PC-3 (cell line): ENCODE measurements at regions not wholly inside any gene's neighbourhood (a gene's known extent, or its start where the extent isn't known, plus 50 kb on each side); places are given as distances from the start of the nearest gene placed in this dataset.

Experiments
- EZH2phosphoT487 ChIP-seq: fragments of 300-600 bp; sonication (generic); IDR thresholded peaks from 2 replicates; pipeline ENCODE4 v1.6.1; 2018; ENCODE audit warnings: mild to moderate bottlenecking, antibody characterized with exemption, low read length, borderline replicate concordance
- TF ChIP-seq, protein P1 (sequence below): fragments of 300-600 bp; sonication (generic); conservative IDR thresholded peaks from 2 replicates; pipeline ENCODE4 v1.5.1; 2017; ENCODE audit warnings: antibody characterized with exemption, low read depth, mild to moderate bottlenecking, low read length

DNA sequence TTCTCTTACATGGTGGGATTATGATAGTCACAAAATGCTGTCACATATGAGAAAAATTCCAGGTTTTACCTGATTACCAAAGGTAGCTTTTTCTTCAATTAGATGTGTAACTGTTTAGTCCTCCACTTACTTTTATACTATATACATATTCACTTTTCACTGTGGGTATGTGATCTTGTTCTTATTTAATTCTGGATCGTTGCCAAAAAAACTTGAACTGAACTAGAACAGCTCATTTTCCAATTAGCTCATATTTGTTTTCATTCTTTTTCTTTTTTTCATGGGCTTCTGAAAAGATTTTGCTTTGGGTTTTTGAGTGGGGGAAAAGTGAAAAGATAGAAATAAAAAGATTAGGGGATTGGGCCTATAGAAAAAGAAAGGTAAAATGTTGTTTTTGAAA, 291.9 kb downstream of the NDFIP2 start:
- no peak for TF ChIP-seq EZH2phosphoT487
- TF ChIP-seq, protein P1, sequence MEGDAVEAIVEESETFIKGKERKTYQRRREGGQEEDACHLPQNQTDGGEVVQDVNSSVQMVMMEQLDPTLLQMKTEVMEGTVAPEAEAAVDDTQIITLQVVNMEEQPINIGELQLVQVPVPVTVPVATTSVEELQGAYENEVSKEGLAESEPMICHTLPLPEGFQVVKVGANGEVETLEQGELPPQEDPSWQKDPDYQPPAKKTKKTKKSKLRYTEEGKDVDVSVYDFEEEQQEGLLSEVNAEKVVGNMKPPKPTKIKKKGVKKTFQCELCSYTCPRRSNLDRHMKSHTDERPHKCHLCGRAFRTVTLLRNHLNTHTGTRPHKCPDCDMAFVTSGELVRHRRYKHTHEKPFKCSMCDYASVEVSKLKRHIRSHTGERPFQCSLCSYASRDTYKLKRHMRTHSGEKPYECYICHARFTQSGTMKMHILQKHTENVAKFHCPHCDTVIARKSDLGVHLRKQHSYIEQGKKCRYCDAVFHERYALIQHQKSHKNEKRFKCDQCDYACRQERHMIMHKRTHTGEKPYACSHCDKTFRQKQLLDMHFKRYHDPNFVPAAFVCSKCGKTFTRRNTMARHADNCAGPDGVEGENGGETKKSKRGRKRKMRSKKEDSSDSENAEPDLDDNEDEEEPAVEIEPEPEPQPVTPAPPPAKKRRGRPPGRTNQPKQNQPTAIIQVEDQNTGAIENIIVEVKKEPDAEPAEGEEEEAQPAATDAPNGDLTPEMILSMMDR = no peak
